PC-9 (cell line): ENCODE measurements at regions not wholly inside any gene's neighbourhood (a gene's known extent, or its start where the extent isn't known, plus 50 kb on each side); places are given as distances from the start of the nearest gene placed in this dataset.

ENCODE experiments used
- CTCF ChIP-seq: fragments of 200-600 bp; sonication (generic); conservative IDR thresholded peaks from 2 replicates; pipeline ENCODE4 v1.6.1; 2017; ENCODE audit warnings: mixed run types, antibody characterized with exemption, mild to moderate bottlenecking, moderate library complexity
- EZH2 ChIP-seq: fragments of 200-600 bp; sonication (generic); IDR thresholded peaks from 2 replicates; pipeline ENCODE4 v1.8.0; 2017; ENCODE audit warnings: antibody characterized with exemption, low read depth

- TF ChIP-seq CTCF (no peak), EZH2 (no peak)
Observed at GRCh38 chr15:37701230-37701629, 233.2 kb upstream of the TMCO5A start.
